PFSK-1 (cell line): ENCODE measurements at regions not wholly inside any gene's neighbourhood (a gene's known extent, or its start where the extent isn't known, plus 50 kb on each side); places are given as distances from the start of the nearest gene placed in this dataset.

Experiments used
- FOXP2 ChIP-seq: optimal IDR thresholded peaks from 2 replicates; pipeline ENCODE3; 2011; ENCODE audit warnings: borderline replicate concordance, control low read depth, inconsistent platforms; ENCODE audit not compliant: insufficient read depth; ENCODE audit errors: extremely low read length, extremely low read depth
- POLR2AphosphoS5 ChIP-seq: IDR thresholded peaks from 2 replicates; pipeline ENCODE4 v1.6.1; 2012; ENCODE audit warnings: low read depth, mild to moderate bottlenecking, control low read depth, low read length, moderate library complexity
- SIN3A ChIP-seq: IDR thresholded peaks from 2 replicates; pipeline ENCODE4 v1.6.1; 2012; ENCODE audit warnings: mild to moderate bottlenecking, low read length, moderate library complexity, borderline replicate concordance; ENCODE audit not compliant: insufficient read depth
- TAF1 ChIP-seq: IDR thresholded peaks from 2 replicates; pipeline ENCODE4 v1.6.1; 2012; ENCODE audit warnings: low read length, control low read depth, borderline replicate concordance; ENCODE audit not compliant: insufficient read depth
- TF ChIP-seq, protein P1 (sequence below), 2 experiments: IDR thresholded peaks; 2 replicates each; pipeline versions ENCODE4 v1.6.1 to v1.8.0; 2011 to 2012; ENCODE audit warnings: low read depth in 2 of 2, low read length in 2 of 2, control low read depth in 1 of 2, inconsistent platforms in 1 of 2, mild to moderate bottlenecking in 1 of 2, moderate library complexity in 1 of 2; ENCODE audit not compliant: insufficient read depth in 1 of 2

GRCh38 chr10:106454233-106454632, 710.3 kb downstream of the SORCS1 start:
- TF ChIP-seq, protein P1, sequence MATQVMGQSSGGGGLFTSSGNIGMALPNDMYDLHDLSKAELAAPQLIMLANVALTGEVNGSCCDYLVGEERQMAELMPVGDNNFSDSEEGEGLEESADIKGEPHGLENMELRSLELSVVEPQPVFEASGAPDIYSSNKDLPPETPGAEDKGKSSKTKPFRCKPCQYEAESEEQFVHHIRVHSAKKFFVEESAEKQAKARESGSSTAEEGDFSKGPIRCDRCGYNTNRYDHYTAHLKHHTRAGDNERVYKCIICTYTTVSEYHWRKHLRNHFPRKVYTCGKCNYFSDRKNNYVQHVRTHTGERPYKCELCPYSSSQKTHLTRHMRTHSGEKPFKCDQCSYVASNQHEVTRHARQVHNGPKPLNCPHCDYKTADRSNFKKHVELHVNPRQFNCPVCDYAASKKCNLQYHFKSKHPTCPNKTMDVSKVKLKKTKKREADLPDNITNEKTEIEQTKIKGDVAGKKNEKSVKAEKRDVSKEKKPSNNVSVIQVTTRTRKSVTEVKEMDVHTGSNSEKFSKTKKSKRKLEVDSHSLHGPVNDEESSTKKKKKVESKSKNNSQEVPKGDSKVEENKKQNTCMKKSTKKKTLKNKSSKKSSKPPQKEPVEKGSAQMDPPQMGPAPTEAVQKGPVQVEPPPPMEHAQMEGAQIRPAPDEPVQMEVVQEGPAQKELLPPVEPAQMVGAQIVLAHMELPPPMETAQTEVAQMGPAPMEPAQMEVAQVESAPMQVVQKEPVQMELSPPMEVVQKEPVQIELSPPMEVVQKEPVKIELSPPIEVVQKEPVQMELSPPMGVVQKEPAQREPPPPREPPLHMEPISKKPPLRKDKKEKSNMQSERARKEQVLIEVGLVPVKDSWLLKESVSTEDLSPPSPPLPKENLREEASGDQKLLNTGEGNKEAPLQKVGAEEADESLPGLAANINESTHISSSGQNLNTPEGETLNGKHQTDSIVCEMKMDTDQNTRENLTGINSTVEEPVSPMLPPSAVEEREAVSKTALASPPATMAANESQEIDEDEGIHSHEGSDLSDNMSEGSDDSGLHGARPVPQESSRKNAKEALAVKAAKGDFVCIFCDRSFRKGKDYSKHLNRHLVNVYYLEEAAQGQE (IDR thresholded peaks at IDR 0.05; ENCODE audit: insufficient read depth in 1 of 2, low read depth in 2 of 2, low read length in 2 of 2): no peak
- TF ChIP-seq TAF1 (no peak), FOXP2 (no peak), SIN3A (no peak), POLR2AphosphoS5 (no peak)

DNA sequence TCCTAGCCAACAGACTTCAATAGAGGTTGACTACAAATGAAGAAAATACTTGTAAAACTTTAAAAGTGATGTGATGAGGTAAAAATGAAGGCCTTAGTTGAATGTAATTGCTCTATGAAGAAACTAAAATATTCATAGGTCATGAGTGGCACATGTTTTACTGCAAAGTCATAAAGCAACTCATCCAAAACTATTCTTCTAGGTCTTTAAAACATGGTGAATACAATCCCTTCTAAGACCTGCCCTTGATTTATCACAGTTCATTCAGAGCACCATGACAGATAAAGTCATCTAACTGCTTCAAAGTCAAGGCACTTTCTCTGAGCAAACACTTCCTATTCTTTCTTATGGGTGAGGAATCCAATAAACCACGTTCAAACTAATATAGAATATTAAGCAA, 713.5 kb downstream of the SORCS1 start:
- TF ChIP-seq, protein P1 (IDR thresholded peaks at IDR 0.05; ENCODE audit: insufficient read depth in 1 of 2, low read depth in 2 of 2, low read length in 2 of 2): no peak
- no peak for TF ChIP-seq POLR2AphosphoS5
- TF ChIP-seq SIN3A: no peak
- TF ChIP-seq FOXP2: no peak
- no peak for TF ChIP-seq TAF1

- no peak for TF ChIP-seq SIN3A
- TF ChIP-seq TAF1: no peak
- TF ChIP-seq, protein P1 (IDR thresholded peaks at IDR 0.05; ENCODE audit: insufficient read depth in 1 of 2, low read depth in 2 of 2, low read length in 2 of 2): no peak
- no peak for TF ChIP-seq FOXP2
- no peak for TF ChIP-seq POLR2AphosphoS5
These were observed 717.6 kb downstream of the SORCS1 start for GRCh38 chr10:106446920-106447319.

GRCh38 chr10:106442223-106442622, 722.3 kb downstream of the SORCS1 start:
- TF ChIP-seq TAF1 (no peak), POLR2AphosphoS5 (no peak), FOXP2 (no peak), SIN3A (no peak)
- TF ChIP-seq, protein P1 (IDR thresholded peaks at IDR 0.05; ENCODE audit: insufficient read depth in 1 of 2, low read depth in 2 of 2, low read length in 2 of 2): no peak

- no peak for TF ChIP-seq POLR2AphosphoS5
- TF ChIP-seq SIN3A: no peak
- TF ChIP-seq TAF1: no peak
- TF ChIP-seq FOXP2: no peak
- TF ChIP-seq, protein P1 (IDR thresholded peaks at IDR 0.05; ENCODE audit: insufficient read depth in 1 of 2, low read depth in 2 of 2, low read length in 2 of 2): no peak
These were observed 723.7 kb downstream of the SORCS1 start for GRCh38 chr10:106440767-106441166.
